ENCODE measurements at regions not wholly inside any gene's neighbourhood (a gene's known extent, or its start where the extent isn't known, plus 50 kb on each side); places are given as distances from the start of the nearest gene placed in this dataset.

DNA sequence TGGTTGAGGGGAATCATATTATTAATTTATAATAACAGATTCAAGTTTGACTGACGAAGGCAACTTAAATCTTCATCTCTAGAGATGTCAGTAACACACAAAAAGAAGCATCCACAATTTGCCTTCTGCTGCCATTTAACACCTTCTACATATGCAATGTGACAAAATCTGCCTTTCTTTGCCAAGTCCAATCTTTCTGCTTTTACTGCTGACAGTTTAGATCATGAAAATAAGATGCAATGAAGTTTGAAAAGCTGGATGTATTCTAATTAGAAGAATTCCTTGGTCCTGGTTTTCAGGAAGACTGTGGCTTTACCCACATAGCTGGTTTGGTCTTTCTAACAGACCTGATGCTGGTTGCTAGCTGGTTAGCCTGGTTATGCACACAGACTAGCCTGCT, 178.9 kb downstream of the ACER2 start:
- no peak overlapping the region for H3K4me3 ChIP-seq (ENCODE audit: low read depth, low read length)
- TF ChIP-seq, protein P1, sequence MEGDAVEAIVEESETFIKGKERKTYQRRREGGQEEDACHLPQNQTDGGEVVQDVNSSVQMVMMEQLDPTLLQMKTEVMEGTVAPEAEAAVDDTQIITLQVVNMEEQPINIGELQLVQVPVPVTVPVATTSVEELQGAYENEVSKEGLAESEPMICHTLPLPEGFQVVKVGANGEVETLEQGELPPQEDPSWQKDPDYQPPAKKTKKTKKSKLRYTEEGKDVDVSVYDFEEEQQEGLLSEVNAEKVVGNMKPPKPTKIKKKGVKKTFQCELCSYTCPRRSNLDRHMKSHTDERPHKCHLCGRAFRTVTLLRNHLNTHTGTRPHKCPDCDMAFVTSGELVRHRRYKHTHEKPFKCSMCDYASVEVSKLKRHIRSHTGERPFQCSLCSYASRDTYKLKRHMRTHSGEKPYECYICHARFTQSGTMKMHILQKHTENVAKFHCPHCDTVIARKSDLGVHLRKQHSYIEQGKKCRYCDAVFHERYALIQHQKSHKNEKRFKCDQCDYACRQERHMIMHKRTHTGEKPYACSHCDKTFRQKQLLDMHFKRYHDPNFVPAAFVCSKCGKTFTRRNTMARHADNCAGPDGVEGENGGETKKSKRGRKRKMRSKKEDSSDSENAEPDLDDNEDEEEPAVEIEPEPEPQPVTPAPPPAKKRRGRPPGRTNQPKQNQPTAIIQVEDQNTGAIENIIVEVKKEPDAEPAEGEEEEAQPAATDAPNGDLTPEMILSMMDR (IDR thresholded peaks at IDR 0.05; ENCODE audit: insufficient read depth, low read depth, low read length), result no peak
- no peak for DNase-seq (ENCODE audit: low read depth)

DNA sequence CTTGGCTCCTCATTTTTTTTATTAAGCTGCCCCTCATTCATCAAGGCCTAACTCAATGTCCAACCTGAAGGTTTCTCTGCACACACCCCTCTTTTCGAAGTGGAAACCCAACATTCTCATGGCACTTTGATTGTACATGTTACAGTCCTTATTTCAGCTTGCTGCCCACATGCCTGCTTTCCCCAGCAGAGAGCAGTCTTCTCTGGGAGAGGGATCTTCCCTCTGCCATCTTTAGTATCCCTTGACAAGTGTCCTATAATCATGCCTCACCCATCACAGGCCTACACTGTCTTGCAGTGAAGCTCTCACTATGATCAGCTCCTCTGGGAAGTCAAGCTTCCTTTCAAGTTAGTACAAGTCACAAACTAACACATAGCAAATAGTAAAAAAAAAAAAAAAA, 175.1 kb downstream of the ACER2 start:
- TF ChIP-seq, protein P1 (IDR thresholded peaks at IDR 0.05; ENCODE audit: insufficient read depth, low read depth, low read length), result no peak
- DNase-seq (ENCODE audit: low read depth), result no peak
- H3K4me3 ChIP-seq (ENCODE audit: low read depth, low read length), result no peak overlapping the region

DNA sequence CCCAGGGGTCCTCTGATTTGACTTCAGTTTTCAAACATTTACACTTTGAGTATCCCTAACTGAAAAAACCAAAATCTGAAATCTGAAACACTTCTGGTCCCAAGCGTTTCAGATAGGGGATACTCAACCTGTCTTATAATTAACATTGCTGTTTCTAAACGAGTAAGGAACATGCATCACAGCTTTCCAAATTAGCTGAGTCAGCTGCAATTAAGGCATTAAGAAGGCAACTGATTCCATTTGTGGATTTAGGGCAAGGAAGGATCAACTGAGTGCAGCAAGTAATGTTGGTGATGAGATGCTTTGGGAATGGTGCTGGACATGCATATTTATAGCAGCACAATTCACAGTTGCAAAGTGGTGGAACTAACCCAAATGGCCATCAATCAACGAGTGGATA, 168.6 kb downstream of the ACER2 start:
- DNase-seq (ENCODE audit: low read depth), result no peak
- TF ChIP-seq, protein P1 (IDR thresholded peaks at IDR 0.05; ENCODE audit: insufficient read depth, low read depth, low read length), result no peak
- H3K4me3 ChIP-seq (ENCODE audit: low read depth, low read length), result no peak overlapping the region

DNA sequence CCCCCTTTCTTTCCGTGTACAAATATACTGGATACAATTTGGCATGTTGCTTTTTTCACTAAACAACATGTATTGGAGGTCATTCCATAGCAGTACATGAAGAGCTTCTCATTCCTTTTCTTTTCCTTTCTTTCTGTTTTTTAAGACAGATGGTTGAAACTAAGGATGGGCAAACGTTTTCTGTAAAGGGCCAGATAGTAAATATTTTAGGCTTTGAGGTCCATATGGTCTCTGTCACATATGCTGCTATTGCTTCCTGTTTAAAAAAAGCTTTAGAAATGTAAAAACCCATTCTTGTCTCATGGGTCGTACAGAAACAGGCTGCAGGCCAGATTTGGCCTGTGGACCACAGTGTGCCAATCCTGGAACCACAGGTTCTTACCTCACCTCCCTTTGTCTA, 160.1 kb downstream of the ACER2 start:
- no peak overlapping the region for H3K4me3 ChIP-seq (ENCODE audit: low read depth, low read length)
- TF ChIP-seq, protein P1 (IDR thresholded peaks at IDR 0.05; ENCODE audit: insufficient read depth, low read depth, low read length), result no peak
- no peak for DNase-seq (ENCODE audit: low read depth)

DNA sequence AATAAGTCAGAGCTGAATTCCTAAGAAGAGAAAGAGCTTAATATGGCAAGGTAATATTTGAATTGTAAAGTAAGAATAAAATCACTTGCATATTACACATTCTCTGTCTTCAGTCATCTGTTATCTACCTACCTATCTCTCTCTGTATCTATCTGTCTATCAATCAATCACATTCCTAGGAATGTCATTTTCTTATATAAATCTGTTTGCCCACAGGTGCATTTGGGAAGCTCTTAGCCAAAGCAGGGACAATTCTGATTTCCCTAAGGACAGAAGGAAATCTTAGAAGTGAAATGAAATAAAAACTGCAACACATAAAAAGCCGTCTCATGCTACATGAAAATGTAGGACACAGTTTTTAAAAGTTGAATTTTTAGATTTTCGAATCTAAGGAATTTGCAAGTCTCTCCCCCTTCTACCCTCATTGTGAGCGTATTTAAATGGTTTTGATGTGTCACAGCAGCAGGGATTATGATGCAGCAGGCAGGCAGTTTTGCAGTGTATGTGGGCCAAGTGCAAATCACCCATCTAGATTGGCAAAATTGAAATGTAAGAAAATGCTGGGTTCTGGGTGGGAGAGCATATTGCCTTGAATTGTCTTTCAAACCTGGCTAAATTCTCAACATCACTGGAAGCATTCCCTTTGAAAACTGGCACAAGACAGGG, 155.7 kb downstream of the ACER2 start:
- DNase-seq (ENCODE audit: low read depth), result no peak
- TF ChIP-seq, protein P1 (IDR thresholded peaks at IDR 0.05; ENCODE audit: insufficient read depth, low read depth, low read length), result no peak
- no peak overlapping the region for H3K4me3 ChIP-seq (ENCODE audit: low read depth, low read length)

DNA sequence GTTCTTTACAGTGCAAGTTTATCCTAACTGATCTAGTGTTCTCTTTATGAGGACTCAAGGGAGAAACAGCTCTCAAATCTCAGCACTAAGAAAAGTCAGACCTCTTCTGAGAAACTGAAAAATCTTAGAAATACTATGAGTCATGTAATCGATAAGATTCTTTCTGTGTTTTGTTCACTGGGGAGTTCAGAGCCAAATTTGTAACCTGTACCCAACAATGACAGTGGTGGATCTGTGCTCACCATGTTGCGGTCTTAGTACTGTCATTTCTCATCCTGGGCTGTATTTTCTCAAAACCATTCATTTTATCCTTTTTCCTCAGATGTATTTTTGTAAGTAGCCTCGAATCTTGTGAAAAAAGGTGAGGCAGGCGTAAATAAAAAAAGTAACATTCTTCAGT, 146.4 kb downstream of the ACER2 start:
- DNase-seq (ENCODE audit: low read depth), result no peak
- no peak overlapping the region for H3K4me3 ChIP-seq (ENCODE audit: low read depth, low read length)
- TF ChIP-seq, protein P1 (IDR thresholded peaks at IDR 0.05; ENCODE audit: insufficient read depth, low read depth, low read length), result no peak

DNA sequence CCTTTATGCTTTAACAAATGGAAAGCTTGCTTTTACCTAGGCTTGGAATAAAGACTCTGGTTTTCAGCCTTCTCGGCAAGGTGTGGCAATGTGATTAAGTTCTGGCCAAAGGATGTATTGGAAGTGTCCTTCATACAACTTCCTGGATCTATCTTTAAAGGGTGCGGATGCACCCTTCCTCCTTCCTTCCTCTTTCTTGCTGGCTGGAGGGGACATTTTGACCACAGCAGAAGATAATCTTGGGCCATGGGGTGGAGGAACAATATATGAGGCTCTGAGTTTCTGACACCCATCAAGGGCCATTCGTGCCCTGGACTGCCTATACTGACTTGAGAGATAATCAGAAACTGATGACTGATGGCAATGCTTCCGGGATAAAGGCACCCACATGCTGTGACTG, 145.7 kb downstream of the ACER2 start:
- TF ChIP-seq, protein P1 (IDR thresholded peaks at IDR 0.05; ENCODE audit: insufficient read depth, low read depth, low read length), result no peak
- H3K4me3 ChIP-seq (ENCODE audit: low read depth, low read length), result no peak overlapping the region
- no peak for DNase-seq (ENCODE audit: low read depth)

Measured in fibroblast of villous mesenchyme (primary cell).